Liver (tissue), 7 donors: ENCODE measurements at regions not wholly inside any gene's neighbourhood (a gene's known extent, or its start where the extent isn't known, plus 50 kb on each side); places are given as distances from the start of the nearest gene placed in this dataset.

Experiments
- DNase-seq: peaks from one replicate; pipeline ENCODE4 v3.0.0-alpha.2; 2017; ENCODE audit warnings: low spot score
- H3K27ac ChIP-seq, 2 donors: one replicate each; pipeline ENCODE4 v1.7.0; 2013; ENCODE audit warnings: inconsistent platforms in 2 of 2, low read length in 2 of 2, control low read depth in 1 of 2, low read depth in 1 of 2, mild to moderate bottlenecking in 1 of 2
- H3K27me3 ChIP-seq, 4 donors: one replicate each; pipeline versions ENCODE4 v1.6.1 to v1.7.0; 2013; ENCODE audit warnings: low read length in 3 of 4, inconsistent platforms in 1 of 4, mild to moderate bottlenecking in 1 of 4, moderate library complexity in 1 of 4; ENCODE audit not compliant: control insufficient read depth in 4 of 4, insufficient read depth in 4 of 4
- H3K36me3 ChIP-seq, 4 donors: one replicate each; pipeline versions ENCODE4 v1.6.1 to v1.7.0; 2013; ENCODE audit warnings: low read length in 3 of 4, mild to moderate bottlenecking in 3 of 4, low read depth in 1 of 4, moderate library complexity in 1 of 4; ENCODE audit not compliant: control insufficient read depth in 4 of 4, insufficient read depth in 3 of 4
- H3K4me1 ChIP-seq, 4 donors: one replicate each; pipeline versions ENCODE4 v1.6.1 to v1.7.0; 2013; ENCODE audit warnings: low read length in 3 of 4, mild to moderate bottlenecking in 3 of 4, moderate library complexity in 1 of 4; ENCODE audit not compliant: control insufficient read depth in 4 of 4, insufficient read depth in 4 of 4
- H3K4me3 ChIP-seq, 3 donors: one replicate each; pipeline versions ENCODE4 v1.6.1 to v1.7.0; 2013; ENCODE audit warnings: low read length in 3 of 3, control low read depth in 1 of 3, low read depth in 1 of 3, mild to moderate bottlenecking in 1 of 3
- H3K9ac ChIP-seq, 2 donors: one replicate each; pipeline ENCODE4 v1.7.0; 2013; ENCODE audit warnings: low read length in 2 of 2, mild to moderate bottlenecking in 2 of 2, moderate library complexity in 2 of 2, control low read depth in 1 of 2, low read depth in 1 of 2
- H3K9me3 ChIP-seq, 4 donors: one replicate each; pipeline versions ENCODE4 v1.6.1 to v1.7.0; 2013; ENCODE audit warnings: low read length in 3 of 4; ENCODE audit not compliant: control insufficient read depth in 4 of 4
- FOXA2 ChIP-seq: IDR thresholded peaks from 2 replicates; pipeline ENCODE4 v1.6.1; 2016; ENCODE audit warnings: antibody characterized with exemption
- GABPA ChIP-seq, 2 donors: IDR thresholded peaks in 1 of 2; conservative IDR thresholded peaks in 1 of 2; 2 replicates each; pipeline ENCODE4 v1.6.1; 2016; ENCODE audit warnings: antibody characterized with exemption in 2 of 2, mild to moderate bottlenecking in 1 of 2, moderate library complexity in 1 of 2
- HNF4A ChIP-seq, 2 donors: conservative IDR thresholded peaks; 2 replicates each; pipeline ENCODE4 v1.6.1; 2016; ENCODE audit warnings: antibody characterized with exemption in 2 of 2, mild to moderate bottlenecking in 2 of 2
- HNF4G ChIP-seq: IDR thresholded peaks from 2 replicates; pipeline ENCODE4 v1.6.1; 2016; ENCODE audit warnings: antibody characterized with exemption
- JUND ChIP-seq, 2 donors: IDR thresholded peaks; 2 replicates each; pipeline ENCODE4 v1.6.1; 2016; ENCODE audit warnings: antibody characterized with exemption in 2 of 2
- MAX ChIP-seq: IDR thresholded peaks from 2 replicates; pipeline ENCODE4 v1.6.1; 2016; ENCODE audit warnings: antibody characterized with exemption
- NR2F2 ChIP-seq: IDR thresholded peaks from 2 replicates; pipeline ENCODE4 v1.6.1; 2016; ENCODE audit warnings: antibody characterized with exemption
- RAD21 ChIP-seq, 2 donors: IDR thresholded peaks; 2 replicates each; pipeline ENCODE4 v1.6.1; 2016; ENCODE audit warnings: antibody characterized with exemption in 2 of 2, mild to moderate bottlenecking in 2 of 2
- RXRA ChIP-seq, 2 donors: IDR thresholded peaks; 2 replicates each; pipeline ENCODE4 v1.6.1; 2017 to 2018; ENCODE audit warnings: antibody characterized with exemption in 2 of 2, mild to moderate bottlenecking in 1 of 2
- SP1 ChIP-seq: IDR thresholded peaks from 2 replicates; pipeline ENCODE4 v1.6.1; 2018; ENCODE audit warnings: antibody characterized with exemption, mild to moderate bottlenecking
- TAF1 ChIP-seq: conservative IDR thresholded peaks from 2 replicates; pipeline ENCODE4 v1.6.1; 2016; ENCODE audit warnings: antibody characterized with exemption, mild to moderate bottlenecking
- YY1 ChIP-seq: IDR thresholded peaks from 2 replicates; pipeline ENCODE4 v1.6.1; 2016; ENCODE audit warnings: antibody characterized with exemption, mild to moderate bottlenecking
- WGBS: extraction: QIAGEN DNeasy Blood & Tissue Kit; methylation state at CpG from one replicate; pipeline ENCODE4 v1.1.7; 2013; 5-methylcytosine and 5-hydroxymethylcytosine counted together
- TF ChIP-seq, protein P1 (sequence below): IDR thresholded peaks from 2 replicates; pipeline ENCODE4 v1.6.1; 2016; ENCODE audit warnings: antibody characterized with exemption, mild to moderate bottlenecking
- TF ChIP-seq, protein P2 (sequence below): IDR thresholded peaks from 2 replicates; pipeline ENCODE4 v1.6.1; 2016; ENCODE audit warnings: antibody characterized with exemption
- TF ChIP-seq, protein P3 (sequence below): IDR thresholded peaks from 2 replicates; pipeline ENCODE4 v1.6.1; 2016; ENCODE audit warnings: antibody characterized with exemption
- donor health status: healthy.
- donor health status: healthy.
- donor health status: healthy.
- donor health status: healthy.

- no peak for TF ChIP-seq MAX
- TF ChIP-seq RXRA (IDR thresholded peaks at IDR 0.05) = no peak
- TF ChIP-seq, protein P1, sequence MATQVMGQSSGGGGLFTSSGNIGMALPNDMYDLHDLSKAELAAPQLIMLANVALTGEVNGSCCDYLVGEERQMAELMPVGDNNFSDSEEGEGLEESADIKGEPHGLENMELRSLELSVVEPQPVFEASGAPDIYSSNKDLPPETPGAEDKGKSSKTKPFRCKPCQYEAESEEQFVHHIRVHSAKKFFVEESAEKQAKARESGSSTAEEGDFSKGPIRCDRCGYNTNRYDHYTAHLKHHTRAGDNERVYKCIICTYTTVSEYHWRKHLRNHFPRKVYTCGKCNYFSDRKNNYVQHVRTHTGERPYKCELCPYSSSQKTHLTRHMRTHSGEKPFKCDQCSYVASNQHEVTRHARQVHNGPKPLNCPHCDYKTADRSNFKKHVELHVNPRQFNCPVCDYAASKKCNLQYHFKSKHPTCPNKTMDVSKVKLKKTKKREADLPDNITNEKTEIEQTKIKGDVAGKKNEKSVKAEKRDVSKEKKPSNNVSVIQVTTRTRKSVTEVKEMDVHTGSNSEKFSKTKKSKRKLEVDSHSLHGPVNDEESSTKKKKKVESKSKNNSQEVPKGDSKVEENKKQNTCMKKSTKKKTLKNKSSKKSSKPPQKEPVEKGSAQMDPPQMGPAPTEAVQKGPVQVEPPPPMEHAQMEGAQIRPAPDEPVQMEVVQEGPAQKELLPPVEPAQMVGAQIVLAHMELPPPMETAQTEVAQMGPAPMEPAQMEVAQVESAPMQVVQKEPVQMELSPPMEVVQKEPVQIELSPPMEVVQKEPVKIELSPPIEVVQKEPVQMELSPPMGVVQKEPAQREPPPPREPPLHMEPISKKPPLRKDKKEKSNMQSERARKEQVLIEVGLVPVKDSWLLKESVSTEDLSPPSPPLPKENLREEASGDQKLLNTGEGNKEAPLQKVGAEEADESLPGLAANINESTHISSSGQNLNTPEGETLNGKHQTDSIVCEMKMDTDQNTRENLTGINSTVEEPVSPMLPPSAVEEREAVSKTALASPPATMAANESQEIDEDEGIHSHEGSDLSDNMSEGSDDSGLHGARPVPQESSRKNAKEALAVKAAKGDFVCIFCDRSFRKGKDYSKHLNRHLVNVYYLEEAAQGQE = no peak
- TF ChIP-seq, protein P2, sequence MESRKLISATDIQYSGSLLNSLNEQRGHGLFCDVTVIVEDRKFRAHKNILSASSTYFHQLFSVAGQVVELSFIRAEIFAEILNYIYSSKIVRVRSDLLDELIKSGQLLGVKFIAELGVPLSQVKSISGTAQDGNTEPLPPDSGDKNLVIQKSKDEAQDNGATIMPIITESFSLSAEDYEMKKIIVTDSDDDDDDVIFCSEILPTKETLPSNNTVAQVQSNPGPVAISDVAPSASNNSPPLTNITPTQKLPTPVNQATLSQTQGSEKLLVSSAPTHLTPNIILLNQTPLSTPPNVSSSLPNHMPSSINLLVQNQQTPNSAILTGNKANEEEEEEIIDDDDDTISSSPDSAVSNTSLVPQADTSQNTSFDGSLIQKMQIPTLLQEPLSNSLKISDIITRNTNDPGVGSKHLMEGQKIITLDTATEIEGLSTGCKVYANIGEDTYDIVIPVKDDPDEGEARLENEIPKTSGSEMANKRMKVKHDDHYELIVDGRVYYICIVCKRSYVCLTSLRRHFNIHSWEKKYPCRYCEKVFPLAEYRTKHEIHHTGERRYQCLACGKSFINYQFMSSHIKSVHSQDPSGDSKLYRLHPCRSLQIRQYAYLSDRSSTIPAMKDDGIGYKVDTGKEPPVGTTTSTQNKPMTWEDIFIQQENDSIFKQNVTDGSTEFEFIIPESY = no peak
- no peak for TF ChIP-seq NR2F2
- no peak for TF ChIP-seq TAF1
- no peak for TF ChIP-seq RAD21 (IDR thresholded peaks at IDR 0.05)
- Histone ChIP-seq H3K27ac (no peak overlapping the region), H3K36me3 (no peaks in the 10 kb centered on the region), H3K9me3 (no peaks in the 10 kb centered on the region), H3K9ac (no peak overlapping the region), H3K4me1 (no peaks in the 10 kb centered on the region), H3K4me3 (no peak overlapping the region), H3K27me3 (no peaks in the 10 kb centered on the region)
- no peak for DNase-seq
- WGBS = 73% methylated on average over 3 of the region's 3 CpGs
Measured at GRCh38 chr11:91129596-91129995, 906.7 kb upstream of the CHORDC1 start.

DNA sequence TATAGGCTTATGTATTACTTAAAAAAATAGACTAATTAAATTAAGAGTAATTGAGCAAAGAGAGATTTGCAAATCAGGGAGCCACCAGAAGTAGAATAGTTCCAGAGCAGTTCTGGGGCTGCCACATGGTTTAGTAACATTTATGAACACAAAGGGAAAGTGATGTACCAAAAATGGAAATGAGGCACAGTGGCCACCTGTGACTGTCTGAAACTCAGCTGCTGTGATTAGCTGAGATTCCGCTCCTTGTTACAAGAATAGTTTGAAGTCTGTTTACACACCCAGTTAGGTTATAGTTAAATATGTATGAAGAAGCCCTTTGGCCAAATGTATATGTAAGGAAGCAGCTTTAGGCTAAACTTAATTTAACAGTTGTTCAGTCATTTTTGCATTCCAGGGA lies 901.5 kb upstream of the CHORDC1 start:
- Histone ChIP-seq H3K36me3 (no peaks in the 10 kb centered on the region), H3K4me1 (no peaks in the 10 kb centered on the region), H3K9me3 (no peaks in the 10 kb centered on the region), H3K27me3 (no peaks in the 10 kb centered on the region), H3K4me3 (no peak overlapping the region), H3K9ac (no peak overlapping the region), H3K27ac (no peak overlapping the region)
- TF ChIP-seq HNF4A (conservative IDR thresholded peaks at IDR 0.05) (no peak), HNF4G (no peak), MAX (no peak), SP1 (no peak)
- TF ChIP-seq, protein P3, sequence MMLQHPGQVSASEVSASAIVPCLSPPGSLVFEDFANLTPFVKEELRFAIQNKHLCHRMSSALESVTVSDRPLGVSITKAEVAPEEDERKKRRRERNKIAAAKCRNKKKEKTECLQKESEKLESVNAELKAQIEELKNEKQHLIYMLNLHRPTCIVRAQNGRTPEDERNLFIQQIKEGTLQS = no peak
- DNase-seq = no peak
- 88% methylated on average over 1 of the region's 1 CpG for WGBS

DNA sequence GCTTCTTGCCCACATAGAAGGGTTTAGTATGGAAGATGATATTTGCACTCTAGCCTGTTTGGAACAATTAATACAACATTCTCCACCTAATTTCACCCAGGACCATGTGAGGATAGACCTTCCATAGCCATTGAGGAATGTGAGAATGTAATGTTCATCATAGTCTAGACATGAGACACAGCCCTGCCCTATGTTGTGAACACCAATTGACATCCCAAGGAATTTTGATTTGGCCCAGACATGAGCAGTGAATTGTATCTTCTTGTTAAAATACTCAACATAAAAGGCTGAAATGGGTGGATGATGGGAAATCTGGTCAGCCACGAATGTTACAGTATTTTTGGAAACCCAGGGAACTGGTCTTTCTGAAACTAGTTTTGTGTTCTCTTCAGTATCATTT lies 892.3 kb upstream of the CHORDC1 start:
- Histone ChIP-seq H3K4me1 (no peaks in the 10 kb centered on the region), H3K27me3 (no peaks in the 10 kb centered on the region), H3K9ac (no peak overlapping the region), H3K4me3 (no peak overlapping the region), H3K27ac (no peak overlapping the region), H3K36me3 (no peaks in the 10 kb centered on the region), H3K9me3 (no peaks in the 10 kb centered on the region)
- TF ChIP-seq, protein P2 = no peak
- TF ChIP-seq FOXA2 (no peak), YY1 (no peak), JUND (IDR thresholded peaks at IDR 0.05) (no peak), NR2F2 (no peak), HNF4G (no peak), GABPA (IDR thresholded peaks at IDR 0.05 in 1 of 2, conservative IDR thresholded peaks at IDR 0.05 in 1 of 2) (no peak)
- TF ChIP-seq, protein P1 = no peak
- DNase-seq = no peak
- 22% methylated on average over 1 of the region's 1 CpG for WGBS
